ENCODE measurements at regions not wholly inside any gene's neighbourhood (a gene's known extent, or its start where the extent isn't known, plus 50 kb on each side); places are given as distances from the start of the nearest gene placed in this dataset.

DNA sequence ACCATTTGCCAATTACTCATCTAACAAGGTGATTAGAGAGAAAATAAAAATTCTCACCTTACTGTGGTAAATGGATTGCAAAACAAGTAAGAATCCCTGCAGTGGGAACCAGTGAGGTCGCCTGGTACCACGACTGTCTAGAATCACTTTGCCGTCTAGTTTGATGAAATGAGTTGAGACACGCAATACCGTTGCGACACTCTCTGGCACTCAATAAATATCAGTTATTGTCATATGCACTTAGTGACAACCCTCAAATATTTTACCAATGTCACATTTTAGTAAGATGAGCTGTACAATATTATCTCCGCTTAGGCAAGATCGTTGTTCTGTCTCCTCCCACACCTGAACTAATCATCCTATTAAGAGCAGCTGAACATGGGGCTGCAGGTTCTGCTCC is 114.4 kb upstream of the ADARB2 start:
- no peak for TF ChIP-seq CTCF (tag by site-specific recombination; IDR thresholded peaks at IDR 0.05)
- TF ChIP-seq ZNF768 (tag by site-specific recombination; IDR thresholded peaks at IDR 0.05) = no peak
- TF ChIP-seq ZNF157 (tag by site-specific recombination; IDR thresholded peaks at IDR 0.05) = no peak
- TF ChIP-seq ZNF114 (tag by site-specific recombination; IDR thresholded peaks at IDR 0.05) = no peak
- TF ChIP-seq ZNF501 (tag by site-specific recombination; IDR thresholded peaks at IDR 0.05) = no peak
- no peak for TF ChIP-seq EGR2 (tag by site-specific recombination; IDR thresholded peaks at IDR 0.05; ENCODE audit: low read depth)
- TF ChIP-seq SETDB1 (IDR thresholded peaks at IDR 0.05; ENCODE audit: insufficient read length, low read length) = no peak
- no peak for TF ChIP-seq ZNF747 (tag by site-specific recombination; IDR thresholded peaks at IDR 0.05)
